Bronchial epithelial cell (primary cell): ENCODE measurements at regions not wholly inside any gene's neighbourhood (a gene's known extent, or its start where the extent isn't known, plus 50 kb on each side); places are given as distances from the start of the nearest gene placed in this dataset.

ENCODE experiments used
- DNase-seq: peaks from one replicate; pipeline ENCODE4 v3.0.0-alpha.2; 2010; ENCODE audit warnings: low read depth
- FAIRE-seq: peaks from 2 replicates; lab custom pipeline; 2011; peaks lifted over from hg19 to GRCh38; lab: Jason Lieb, UNC
- H3K27me3 ChIP-seq: 2 replicates; pipeline ENCODE4 v1.5.1; 2011; ENCODE audit warnings: low read length; ENCODE audit not compliant: control insufficient read depth, insufficient read depth
- H3K36me3 ChIP-seq: 2 replicates; pipeline ENCODE4 v1.5.1; 2011; ENCODE audit warnings: low read length; ENCODE audit not compliant: control insufficient read depth, insufficient read depth
- H3K4me3 ChIP-seq: 2 replicates; pipeline ENCODE4 v1.5.1; 2011; ENCODE audit warnings: mild to moderate bottlenecking, low read depth, low read length, control low read depth
- TF ChIP-seq, protein P1 (sequence below): IDR thresholded peaks from 2 replicates; pipeline ENCODE4 v1.5.1; 2011; ENCODE audit warnings: mild to moderate bottlenecking, moderate library complexity, low read length, control low read depth, inconsistent platforms; ENCODE audit not compliant: insufficient read depth, severe bottlenecking

DNA sequence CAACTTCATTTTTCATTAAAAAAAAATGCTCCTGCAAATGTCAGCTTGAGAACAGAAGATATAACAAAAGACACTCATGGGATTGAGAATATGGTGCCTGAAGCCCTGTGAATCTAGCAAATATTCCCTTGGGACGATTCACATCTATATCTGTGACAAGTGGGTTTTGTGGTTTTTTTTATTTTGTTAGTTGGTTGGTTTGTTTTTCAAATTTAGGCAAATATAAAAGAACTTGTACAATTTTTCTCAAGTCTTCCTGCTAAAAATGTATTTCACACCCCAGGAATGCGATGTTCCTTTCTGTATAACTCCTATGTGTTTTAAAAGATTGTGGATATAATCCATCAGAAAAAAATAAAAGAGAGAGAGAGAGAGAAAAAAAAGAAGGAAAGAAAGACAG lies 1061.8 kb upstream of the ARRDC3 start:
- FAIRE-seq (no peak), DNase-seq (no peak)
- Histone ChIP-seq H3K4me3 (no peak overlapping the region), H3K36me3 (no peaks in the 10 kb centered on the region), H3K27me3 (no peaks in the 10 kb centered on the region)
- TF ChIP-seq, protein P1, sequence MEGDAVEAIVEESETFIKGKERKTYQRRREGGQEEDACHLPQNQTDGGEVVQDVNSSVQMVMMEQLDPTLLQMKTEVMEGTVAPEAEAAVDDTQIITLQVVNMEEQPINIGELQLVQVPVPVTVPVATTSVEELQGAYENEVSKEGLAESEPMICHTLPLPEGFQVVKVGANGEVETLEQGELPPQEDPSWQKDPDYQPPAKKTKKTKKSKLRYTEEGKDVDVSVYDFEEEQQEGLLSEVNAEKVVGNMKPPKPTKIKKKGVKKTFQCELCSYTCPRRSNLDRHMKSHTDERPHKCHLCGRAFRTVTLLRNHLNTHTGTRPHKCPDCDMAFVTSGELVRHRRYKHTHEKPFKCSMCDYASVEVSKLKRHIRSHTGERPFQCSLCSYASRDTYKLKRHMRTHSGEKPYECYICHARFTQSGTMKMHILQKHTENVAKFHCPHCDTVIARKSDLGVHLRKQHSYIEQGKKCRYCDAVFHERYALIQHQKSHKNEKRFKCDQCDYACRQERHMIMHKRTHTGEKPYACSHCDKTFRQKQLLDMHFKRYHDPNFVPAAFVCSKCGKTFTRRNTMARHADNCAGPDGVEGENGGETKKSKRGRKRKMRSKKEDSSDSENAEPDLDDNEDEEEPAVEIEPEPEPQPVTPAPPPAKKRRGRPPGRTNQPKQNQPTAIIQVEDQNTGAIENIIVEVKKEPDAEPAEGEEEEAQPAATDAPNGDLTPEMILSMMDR = no peak

DNA sequence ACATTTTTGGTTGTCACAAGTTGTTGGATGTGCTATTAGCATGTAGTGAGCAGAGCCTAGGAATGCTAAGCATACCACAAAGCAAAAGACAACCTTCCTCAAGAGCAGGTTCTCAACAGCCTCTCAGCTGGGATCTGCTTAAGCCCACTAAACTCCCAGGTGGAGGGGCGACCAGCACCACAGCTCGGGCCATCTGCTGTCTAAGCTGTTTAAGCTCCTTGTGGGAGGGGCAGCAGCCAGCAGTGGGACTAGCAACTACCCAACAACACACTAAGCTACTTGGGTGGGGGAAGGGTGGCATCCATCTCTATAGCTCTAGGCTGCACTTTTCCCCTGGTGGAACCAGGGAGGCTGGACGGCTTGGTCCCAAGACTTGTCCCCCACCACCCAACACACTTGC lies 1052.7 kb upstream of the ARRDC3 start:
- H3K4me3 ChIP-seq = no peak overlapping the region
- TF ChIP-seq, protein P1 = no peak

GRCh38 chr5:92429646-92430045 lies 1046.5 kb upstream of the ARRDC3 start:
- Histone ChIP-seq H3K36me3 (no peaks in the 10 kb centered on the region), H3K4me3 (no peak overlapping the region), H3K27me3 (no peaks in the 10 kb centered on the region)
- FAIRE-seq (no peak), DNase-seq (no peak)
- TF ChIP-seq, protein P1 = no peak

More for the DNA sequence above, 1052.7 kb upstream of the ARRDC3 start:
- no peaks in the 10 kb centered on the region for H3K36me3 ChIP-seq
- FAIRE-seq (no peak), DNase-seq (no peak)
- H3K27me3 ChIP-seq = no peaks in the 10 kb centered on the region

DNA sequence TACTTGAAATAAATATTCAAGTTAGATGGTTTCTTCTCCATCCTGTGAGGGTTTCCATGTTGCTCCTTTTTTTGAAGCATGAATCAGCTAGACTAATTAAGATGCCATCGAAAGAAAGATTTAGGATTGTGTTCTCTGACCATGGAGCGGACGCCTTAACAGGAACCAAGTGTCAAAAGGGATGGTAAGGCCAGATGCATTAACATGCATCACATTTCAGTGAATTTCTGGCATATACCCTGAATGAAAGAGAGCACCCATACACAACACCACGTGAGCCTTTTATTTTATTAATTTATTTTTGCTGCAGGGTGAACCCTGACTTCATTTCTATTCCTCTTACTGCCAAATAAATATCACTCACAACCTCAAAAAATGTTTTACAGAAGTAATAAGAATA lies 1045.3 kb upstream of the ARRDC3 start:
- TF ChIP-seq, protein P1 = no peak
- H3K4me3 ChIP-seq = no peak overlapping the region
- no peak for FAIRE-seq
- no peaks in the 10 kb centered on the region for H3K36me3 ChIP-seq
- DNase-seq = no peak
- no peaks in the 10 kb centered on the region for H3K27me3 ChIP-seq

DNA sequence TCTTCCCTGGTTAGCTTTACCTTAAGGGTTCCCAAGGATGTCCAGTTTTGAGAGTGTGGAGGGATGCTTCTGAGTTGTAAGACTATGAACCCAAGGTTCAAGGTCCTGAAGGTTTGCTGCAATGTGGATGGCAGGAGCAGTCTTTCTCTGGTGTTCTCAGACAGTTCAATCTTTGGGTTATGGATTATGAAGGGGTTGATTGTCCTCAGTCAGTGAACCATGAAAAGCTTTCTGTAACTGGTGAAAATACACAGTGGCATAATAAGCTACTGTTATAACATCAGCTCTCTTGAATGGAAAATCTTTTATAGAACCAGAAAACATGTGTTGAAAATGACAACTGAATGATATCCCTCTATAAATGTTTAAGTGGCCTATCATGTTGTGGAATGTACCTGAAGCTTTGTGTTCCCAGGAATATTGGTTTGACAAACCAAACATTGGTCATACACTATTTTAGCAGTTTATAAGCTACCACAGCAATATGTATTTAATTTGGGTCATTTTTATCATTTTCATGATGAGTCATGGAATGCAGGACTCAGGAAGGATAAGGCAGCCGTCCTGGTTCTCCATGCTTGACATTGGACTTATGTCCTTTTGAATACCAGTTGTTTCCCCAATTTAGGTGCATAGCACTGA lies 1041.8 kb upstream of the ARRDC3 start:
- no peak overlapping the region for H3K4me3 ChIP-seq
- no peak for DNase-seq
- FAIRE-seq = no peak
- H3K36me3 ChIP-seq = no peaks in the 10 kb centered on the region
- TF ChIP-seq, protein P1 = no peak
- no peaks in the 10 kb centered on the region for H3K27me3 ChIP-seq

DNA sequence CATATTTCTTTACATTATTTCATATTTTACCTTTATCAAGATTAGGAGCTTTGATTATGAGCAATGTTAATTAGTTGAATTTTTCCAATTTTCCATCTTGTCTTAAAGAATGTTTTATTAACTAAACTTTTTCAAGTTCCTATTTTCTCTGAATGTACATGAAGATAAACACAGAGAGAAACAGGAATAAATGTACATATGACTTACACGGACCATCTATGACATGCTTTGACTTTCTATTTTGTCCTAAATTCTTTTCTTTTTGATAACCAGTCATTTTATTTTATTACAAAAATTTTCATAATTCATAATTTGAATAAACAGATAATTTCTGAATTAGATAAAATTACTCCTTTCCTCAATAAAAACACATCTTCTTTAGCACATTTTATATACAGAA lies 1038.8 kb upstream of the ARRDC3 start:
- DNase-seq (no peak), FAIRE-seq (no peak)
- H3K36me3 ChIP-seq = no peaks in the 10 kb centered on the region
- TF ChIP-seq, protein P1 = no peak
- H3K27me3 ChIP-seq = no peaks in the 10 kb centered on the region
- H3K4me3 ChIP-seq = no peak overlapping the region
